H1 (cell line): ENCODE measurements at regions not wholly inside any gene's neighbourhood (a gene's known extent, or its start where the extent isn't known, plus 50 kb on each side); places are given as distances from the start of the nearest gene placed in this dataset.

Experiments
- ASH2L ChIP-seq: fragments of 200-600, 300-600 bp; sonication (generic); IDR thresholded peaks from one replicate; pipeline ENCODE4 v1.7.1; 2017; ENCODE audit warnings: low read length
- BCL11A ChIP-seq, 2 experiments: IDR thresholded peaks; one replicate each; pipeline ENCODE4 v1.6.1; 2011; ENCODE audit warnings: low read depth in 2 of 2, low read length in 2 of 2, mild to moderate bottlenecking in 2 of 2
- BRCA1 ChIP-seq: IDR thresholded peaks from 2 replicates; pipeline ENCODE4 v1.6.1; 2012; ENCODE audit warnings: low read depth, low read length, improper control_type of control experiment
- CBX5 ChIP-seq: fragments of 300-800, 300-1000 bp; sonication (generic); IDR thresholded peaks from 2 replicates; pipeline ENCODE4 v1.7.1; 2016; ENCODE audit warnings: antibody characterized with exemption, low read length, low read depth
- GTF2F1 ChIP-seq: IDR thresholded peaks from 2 replicates; pipeline ENCODE4 v1.6.1; 2012; ENCODE audit warnings: low read depth, low read length, improper control_type of control experiment, borderline replicate concordance
- NRF1 ChIP-seq: IDR thresholded peaks from 2 replicates; pipeline ENCODE4 v1.6.1; 2011; ENCODE audit warnings: mild to moderate bottlenecking, low read depth, low read length, improper control_type of control experiment
- POLR2AphosphoS5 ChIP-seq: IDR thresholded peaks from 2 replicates; pipeline ENCODE4 v1.6.1; 2011; ENCODE audit warnings: low read depth, low read length
- SAP30 ChIP-seq: fragments of 300-600 bp; sonication (generic); IDR thresholded peaks from 2 replicates; pipeline ENCODE4 v1.7.1; 2012; ENCODE audit warnings: low read length, moderate library complexity, mild to moderate bottlenecking, inconsistent platforms; ENCODE audit not compliant: insufficient read depth, insufficient replicate concordance
- SP2 ChIP-seq: IDR thresholded peaks from 2 replicates; pipeline ENCODE4 v1.6.1; 2012; ENCODE audit warnings: mild to moderate bottlenecking, low read length, inconsistent platforms
- TF ChIP-seq, protein P1 (sequence below): fragments of 300-600 bp; sonication (generic); IDR thresholded peaks from 2 replicates; pipeline ENCODE4 v1.7.1; 2012; ENCODE audit warnings: low read length, moderate library complexity, mild to moderate bottlenecking, inconsistent platforms; ENCODE audit not compliant: insufficient replicate concordance
- TF ChIP-seq, protein P2 (sequence below): IDR thresholded peaks from 2 replicates; pipeline ENCODE4 v1.6.1; 2012; ENCODE audit warnings: low read length, inconsistent platforms

DNA sequence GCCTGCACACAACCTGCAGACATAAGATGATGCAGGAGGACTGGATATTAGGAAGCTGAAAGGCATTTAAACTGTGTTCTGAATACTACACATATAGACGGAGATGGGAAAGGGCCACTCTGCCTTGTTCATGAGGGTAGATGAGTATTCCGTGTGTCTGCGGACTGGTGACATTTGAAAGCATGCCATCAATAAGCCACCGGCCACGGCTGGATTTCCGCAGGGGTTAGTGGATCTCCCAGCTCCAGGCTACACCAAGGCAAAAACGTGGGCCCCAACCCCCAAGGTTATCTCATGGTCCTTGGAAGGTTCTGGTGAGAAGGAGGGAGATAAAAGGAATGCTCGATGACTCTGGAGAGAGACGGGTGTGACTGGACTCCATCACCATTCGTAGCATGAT is 78.6 kb upstream of the THBS2 start (continued):
- TF ChIP-seq, protein P1, sequence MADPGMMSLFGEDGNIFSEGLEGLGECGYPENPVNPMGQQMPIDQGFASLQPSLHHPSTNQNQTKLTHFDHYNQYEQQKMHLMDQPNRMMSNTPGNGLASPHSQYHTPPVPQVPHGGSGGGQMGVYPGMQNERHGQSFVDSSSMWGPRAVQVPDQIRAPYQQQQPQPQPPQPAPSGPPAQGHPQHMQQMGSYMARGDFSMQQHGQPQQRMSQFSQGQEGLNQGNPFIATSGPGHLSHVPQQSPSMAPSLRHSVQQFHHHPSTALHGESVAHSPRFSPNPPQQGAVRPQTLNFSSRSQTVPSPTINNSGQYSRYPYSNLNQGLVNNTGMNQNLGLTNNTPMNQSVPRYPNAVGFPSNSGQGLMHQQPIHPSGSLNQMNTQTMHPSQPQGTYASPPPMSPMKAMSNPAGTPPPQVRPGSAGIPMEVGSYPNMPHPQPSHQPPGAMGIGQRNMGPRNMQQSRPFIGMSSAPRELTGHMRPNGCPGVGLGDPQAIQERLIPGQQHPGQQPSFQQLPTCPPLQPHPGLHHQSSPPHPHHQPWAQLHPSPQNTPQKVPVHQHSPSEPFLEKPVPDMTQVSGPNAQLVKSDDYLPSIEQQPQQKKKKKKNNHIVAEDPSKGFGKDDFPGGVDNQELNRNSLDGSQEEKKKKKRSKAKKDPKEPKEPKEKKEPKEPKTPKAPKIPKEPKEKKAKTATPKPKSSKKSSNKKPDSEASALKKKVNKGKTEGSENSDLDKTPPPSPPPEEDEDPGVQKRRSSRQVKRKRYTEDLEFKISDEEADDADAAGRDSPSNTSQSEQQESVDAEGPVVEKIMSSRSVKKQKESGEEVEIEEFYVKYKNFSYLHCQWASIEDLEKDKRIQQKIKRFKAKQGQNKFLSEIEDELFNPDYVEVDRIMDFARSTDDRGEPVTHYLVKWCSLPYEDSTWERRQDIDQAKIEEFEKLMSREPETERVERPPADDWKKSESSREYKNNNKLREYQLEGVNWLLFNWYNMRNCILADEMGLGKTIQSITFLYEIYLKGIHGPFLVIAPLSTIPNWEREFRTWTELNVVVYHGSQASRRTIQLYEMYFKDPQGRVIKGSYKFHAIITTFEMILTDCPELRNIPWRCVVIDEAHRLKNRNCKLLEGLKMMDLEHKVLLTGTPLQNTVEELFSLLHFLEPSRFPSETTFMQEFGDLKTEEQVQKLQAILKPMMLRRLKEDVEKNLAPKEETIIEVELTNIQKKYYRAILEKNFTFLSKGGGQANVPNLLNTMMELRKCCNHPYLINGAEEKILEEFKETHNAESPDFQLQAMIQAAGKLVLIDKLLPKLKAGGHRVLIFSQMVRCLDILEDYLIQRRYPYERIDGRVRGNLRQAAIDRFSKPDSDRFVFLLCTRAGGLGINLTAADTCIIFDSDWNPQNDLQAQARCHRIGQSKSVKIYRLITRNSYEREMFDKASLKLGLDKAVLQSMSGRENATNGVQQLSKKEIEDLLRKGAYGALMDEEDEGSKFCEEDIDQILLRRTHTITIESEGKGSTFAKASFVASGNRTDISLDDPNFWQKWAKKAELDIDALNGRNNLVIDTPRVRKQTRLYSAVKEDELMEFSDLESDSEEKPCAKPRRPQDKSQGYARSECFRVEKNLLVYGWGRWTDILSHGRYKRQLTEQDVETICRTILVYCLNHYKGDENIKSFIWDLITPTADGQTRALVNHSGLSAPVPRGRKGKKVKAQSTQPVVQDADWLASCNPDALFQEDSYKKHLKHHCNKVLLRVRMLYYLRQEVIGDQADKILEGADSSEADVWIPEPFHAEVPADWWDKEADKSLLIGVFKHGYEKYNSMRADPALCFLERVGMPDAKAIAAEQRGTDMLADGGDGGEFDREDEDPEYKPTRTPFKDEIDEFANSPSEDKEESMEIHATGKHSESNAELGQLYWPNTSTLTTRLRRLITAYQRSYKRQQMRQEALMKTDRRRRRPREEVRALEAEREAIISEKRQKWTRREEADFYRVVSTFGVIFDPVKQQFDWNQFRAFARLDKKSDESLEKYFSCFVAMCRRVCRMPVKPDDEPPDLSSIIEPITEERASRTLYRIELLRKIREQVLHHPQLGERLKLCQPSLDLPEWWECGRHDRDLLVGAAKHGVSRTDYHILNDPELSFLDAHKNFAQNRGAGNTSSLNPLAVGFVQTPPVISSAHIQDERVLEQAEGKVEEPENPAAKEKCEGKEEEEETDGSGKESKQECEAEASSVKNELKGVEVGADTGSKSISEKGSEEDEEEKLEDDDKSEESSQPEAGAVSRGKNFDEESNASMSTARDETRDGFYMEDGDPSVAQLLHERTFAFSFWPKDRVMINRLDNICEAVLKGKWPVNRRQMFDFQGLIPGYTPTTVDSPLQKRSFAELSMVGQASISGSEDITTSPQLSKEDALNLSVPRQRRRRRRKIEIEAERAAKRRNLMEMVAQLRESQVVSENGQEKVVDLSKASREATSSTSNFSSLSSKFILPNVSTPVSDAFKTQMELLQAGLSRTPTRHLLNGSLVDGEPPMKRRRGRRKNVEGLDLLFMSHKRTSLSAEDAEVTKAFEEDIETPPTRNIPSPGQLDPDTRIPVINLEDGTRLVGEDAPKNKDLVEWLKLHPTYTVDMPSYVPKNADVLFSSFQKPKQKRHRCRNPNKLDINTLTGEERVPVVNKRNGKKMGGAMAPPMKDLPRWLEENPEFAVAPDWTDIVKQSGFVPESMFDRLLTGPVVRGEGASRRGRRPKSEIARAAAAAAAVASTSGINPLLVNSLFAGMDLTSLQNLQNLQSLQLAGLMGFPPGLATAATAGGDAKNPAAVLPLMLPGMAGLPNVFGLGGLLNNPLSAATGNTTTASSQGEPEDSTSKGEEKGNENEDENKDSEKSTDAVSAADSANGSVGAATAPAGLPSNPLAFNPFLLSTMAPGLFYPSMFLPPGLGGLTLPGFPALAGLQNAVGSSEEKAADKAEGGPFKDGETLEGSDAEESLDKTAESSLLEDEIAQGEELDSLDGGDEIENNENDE, result no peak
- no peak for TF ChIP-seq SAP30
- TF ChIP-seq, protein P2, sequence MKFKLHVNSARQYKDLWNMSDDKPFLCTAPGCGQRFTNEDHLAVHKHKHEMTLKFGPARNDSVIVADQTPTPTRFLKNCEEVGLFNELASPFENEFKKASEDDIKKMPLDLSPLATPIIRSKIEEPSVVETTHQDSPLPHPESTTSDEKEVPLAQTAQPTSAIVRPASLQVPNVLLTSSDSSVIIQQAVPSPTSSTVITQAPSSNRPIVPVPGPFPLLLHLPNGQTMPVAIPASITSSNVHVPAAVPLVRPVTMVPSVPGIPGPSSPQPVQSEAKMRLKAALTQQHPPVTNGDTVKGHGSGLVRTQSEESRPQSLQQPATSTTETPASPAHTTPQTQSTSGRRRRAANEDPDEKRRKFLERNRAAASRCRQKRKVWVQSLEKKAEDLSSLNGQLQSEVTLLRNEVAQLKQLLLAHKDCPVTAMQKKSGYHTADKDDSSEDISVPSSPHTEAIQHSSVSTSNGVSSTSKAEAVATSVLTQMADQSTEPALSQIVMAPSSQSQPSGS, result no peak
- no peak for TF ChIP-seq SP2
- TF ChIP-seq ASH2L, result no peak
- no peak for TF ChIP-seq POLR2AphosphoS5
- TF ChIP-seq CBX5, result no peak
- TF ChIP-seq BCL11A (IDR thresholded peaks at IDR 0.05; ENCODE audit: low read depth in 2 of 2, low read length in 2 of 2), result no peak
- TF ChIP-seq NRF1, result no peak
- TF ChIP-seq GTF2F1, result no peak
- no peak for TF ChIP-seq BRCA1
